ENCODE measurements at regions not wholly inside any gene's neighbourhood (a gene's known extent, or its start where the extent isn't known, plus 50 kb on each side); places are given as distances from the start of the nearest gene placed in this dataset.
"Not testable (repeated sequence)": the region's sequence is repeated elsewhere in the genome, so short reads cannot be mapped to it uniquely, and the experiment has no call there.

- TF ChIP-seq POLR2AphosphoS5 (IDR thresholded peaks at IDR 0.05), result no peak
- TF ChIP-seq CTCF (IDR thresholded peaks at IDR 0.05), result no peak
- no peak for TF ChIP-seq POLR2A (IDR thresholded peaks at IDR 0.05)
- H3K36me3 ChIP-seq, result no peaks in the 10 kb centered on the region
- intact Hi-C loops (cut with DNase I; ENCODE audit: low total_unique reads), result no loop called here
- no peaks in the 10 kb centered on the region for H3K9me3 ChIP-seq
- no peak overlapping the region for H3K4me3 ChIP-seq
- no peak overlapping the region for H3K27ac ChIP-seq
- no peaks in the 10 kb centered on the region for H3K27me3 ChIP-seq
- DNase-seq (ENCODE audit: low spot score in 2 of 2), result no peak
- H3K4me1 ChIP-seq, result no peaks in the 10 kb centered on the region
Measured at GRCh38 chr4:132396636-132397035, 752.5 kb upstream of the PCDH10 start.

GRCh38 chr4:132417220-132417619, 731.9 kb upstream of the PCDH10 start:
- H3K9me3 ChIP-seq, result no peaks in the 10 kb centered on the region
- no peak for TF ChIP-seq POLR2A (IDR thresholded peaks at IDR 0.05)
- H3K4me3 ChIP-seq, result no peak overlapping the region
- no peaks in the 10 kb centered on the region for H3K27me3 ChIP-seq
- intact Hi-C loops (cut with DNase I; ENCODE audit: low total_unique reads), result no loop called here
- H3K36me3 ChIP-seq, result no peaks in the 10 kb centered on the region
- H3K4me1 ChIP-seq, result no peaks in the 10 kb centered on the region
- no peak for DNase-seq (ENCODE audit: low spot score in 2 of 2)
- no peak overlapping the region for H3K27ac ChIP-seq

GRCh38 chr4:132427125-132427524, 722.0 kb upstream of the PCDH10 start:
- Histone ChIP-seq H3K4me3 (no peak overlapping the region), H3K9me3 (no peaks in the 10 kb centered on the region), H3K27me3 (no peaks in the 10 kb centered on the region), H3K27ac (no peak overlapping the region), H3K36me3 (no peaks in the 10 kb centered on the region), H3K4me1 (no peaks in the 10 kb centered on the region)
- no peak for DNase-seq (ENCODE audit: low spot score in 2 of 2)
- intact Hi-C loops (cut with DNase I; ENCODE audit: low total_unique reads), result no loop called here
- TF ChIP-seq POLR2A (IDR thresholded peaks at IDR 0.05) (no peak), CTCF (IDR thresholded peaks at IDR 0.05) (no peak), POLR2AphosphoS5 (IDR thresholded peaks at IDR 0.05) (no peak)

GRCh38 chr4:132437117-132437516, 712.0 kb upstream of the PCDH10 start:
- Histone ChIP-seq H3K4me3 (no peak overlapping the region), H3K4me1 (no peaks in the 10 kb centered on the region), H3K9me3 (no peaks in the 10 kb centered on the region), H3K27me3 (no peaks in the 10 kb centered on the region), H3K27ac (no peak overlapping the region), H3K36me3 (no peaks in the 10 kb centered on the region)
- intact Hi-C loops (cut with DNase I; ENCODE audit: low total_unique reads), result no loop called here
- TF ChIP-seq POLR2AphosphoS5 (IDR thresholded peaks at IDR 0.05) (no peak), CTCF (IDR thresholded peaks at IDR 0.05) (no peak), POLR2A (IDR thresholded peaks at IDR 0.05) (no peak)
- no peak for DNase-seq (ENCODE audit: low spot score in 2 of 2)

- Histone ChIP-seq H3K4me1 (no peaks in the 10 kb centered on the region), H3K4me3 (no peak overlapping the region), H3K36me3 (no peaks in the 10 kb centered on the region), H3K9me3 (peaks cover 0 to 19% of the 10 kb centered on the region in 2 donors), H3K27me3 (no peaks in the 10 kb centered on the region), H3K27ac (no peak overlapping the region)
- no peak for DNase-seq (ENCODE audit: low spot score in 2 of 2)
- intact Hi-C loops (cut with DNase I; ENCODE audit: low total_unique reads), result no loop called here
- TF ChIP-seq POLR2A (IDR thresholded peaks at IDR 0.05) (no peak), CTCF (IDR thresholded peaks at IDR 0.05) (no peak), POLR2AphosphoS5 (IDR thresholded peaks at IDR 0.05) (no peak)
Measured at GRCh38 chr4:132445386-132445785, 703.7 kb upstream of the PCDH10 start.

GRCh38 chr4:132457987-132458386, 691.1 kb upstream of the PCDH10 start:
- H3K36me3 ChIP-seq; H3K27ac ChIP-seq; H3K27me3 ChIP-seq; H3K9me3 ChIP-seq; H3K4me1 ChIP-seq; DNase-seq (ENCODE audit: low spot score in 2 of 2); H3K4me3 ChIP-seq; intact Hi-C loops (cut with DNase I; ENCODE audit: low total_unique reads): not testable (repeated sequence)

Data from breast epithelium (tissue), 4 donors.